Muscle of leg (tissue), 3 donors: ENCODE measurements at regions not wholly inside any gene's neighbourhood (a gene's known extent, or its start where the extent isn't known, plus 50 kb on each side); places are given as distances from the start of the nearest gene placed in this dataset.
"Not testable (repeated sequence)": the region's sequence is repeated elsewhere in the genome, so short reads cannot be mapped to it uniquely, and the experiment has no call there.

ENCODE experiments used
- DNase-seq: peaks from one replicate; pipeline ENCODE4 v3.0.0; 2013
- H3K27ac ChIP-seq: one replicate; pipeline ENCODE4 v1.5.1; 2013; ENCODE audit warnings: mild to moderate bottlenecking, low read length, control low read depth
- H3K27me3 ChIP-seq: one replicate; pipeline ENCODE4 v1.6.1; 2013; ENCODE audit warnings: low read length; ENCODE audit not compliant: control insufficient read depth, insufficient read depth
- H3K36me3 ChIP-seq: one replicate; pipeline ENCODE4 v1.6.1; 2013; ENCODE audit warnings: low read length; ENCODE audit not compliant: control insufficient read depth, insufficient read depth
- H3K4me1 ChIP-seq: one replicate; pipeline ENCODE4 v1.6.1; 2013; ENCODE audit warnings: low read length; ENCODE audit not compliant: control insufficient read depth, insufficient read depth
- H3K4me3 ChIP-seq: one replicate; pipeline ENCODE4 v1.5.1; 2013; ENCODE audit warnings: low read length, control low read depth
- H3K9me3 ChIP-seq: replicated peaks from 2 replicates; pipeline ENCODE4 v1.6.1; 2013; ENCODE audit warnings: low read depth, low read length; ENCODE audit not compliant: control insufficient read depth
- WGBS: methylation state at CpG from one replicate; pipeline ENCODE4 v1.1.5; 2013; ENCODE audit warnings: missing lambda C conversion rate; ENCODE audit not compliant: insufficient coverage; 5-methylcytosine and 5-hydroxymethylcytosine counted together

DNA sequence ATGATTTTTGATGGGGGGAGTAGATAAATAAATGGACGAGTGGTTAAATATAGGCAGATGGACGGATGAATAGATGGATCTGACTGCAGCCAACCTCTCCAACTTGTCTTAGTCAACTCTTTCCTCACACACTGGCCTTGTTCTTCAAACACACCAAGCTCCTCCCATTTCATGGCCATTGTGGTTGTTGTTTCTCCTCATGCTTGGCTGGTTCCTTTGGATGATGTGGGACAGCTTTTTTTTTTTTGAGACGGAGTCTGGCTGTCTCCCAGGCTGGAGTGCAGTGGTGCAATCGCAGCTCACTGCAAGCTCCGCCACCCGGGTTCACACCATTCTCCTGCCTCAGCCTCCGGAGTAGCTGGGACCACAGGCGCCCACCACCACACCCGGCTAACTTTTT is 155.2 kb downstream of the ZNF281 start:
- WGBS, result 70% methylated on average over 3 of the region's 9 CpGs
- not testable (repeated sequence) for H3K9me3 ChIP-seq, H3K27ac ChIP-seq, H3K4me3 ChIP-seq, DNase-seq, H3K36me3 ChIP-seq, H3K4me1 ChIP-seq, H3K27me3 ChIP-seq

DNA sequence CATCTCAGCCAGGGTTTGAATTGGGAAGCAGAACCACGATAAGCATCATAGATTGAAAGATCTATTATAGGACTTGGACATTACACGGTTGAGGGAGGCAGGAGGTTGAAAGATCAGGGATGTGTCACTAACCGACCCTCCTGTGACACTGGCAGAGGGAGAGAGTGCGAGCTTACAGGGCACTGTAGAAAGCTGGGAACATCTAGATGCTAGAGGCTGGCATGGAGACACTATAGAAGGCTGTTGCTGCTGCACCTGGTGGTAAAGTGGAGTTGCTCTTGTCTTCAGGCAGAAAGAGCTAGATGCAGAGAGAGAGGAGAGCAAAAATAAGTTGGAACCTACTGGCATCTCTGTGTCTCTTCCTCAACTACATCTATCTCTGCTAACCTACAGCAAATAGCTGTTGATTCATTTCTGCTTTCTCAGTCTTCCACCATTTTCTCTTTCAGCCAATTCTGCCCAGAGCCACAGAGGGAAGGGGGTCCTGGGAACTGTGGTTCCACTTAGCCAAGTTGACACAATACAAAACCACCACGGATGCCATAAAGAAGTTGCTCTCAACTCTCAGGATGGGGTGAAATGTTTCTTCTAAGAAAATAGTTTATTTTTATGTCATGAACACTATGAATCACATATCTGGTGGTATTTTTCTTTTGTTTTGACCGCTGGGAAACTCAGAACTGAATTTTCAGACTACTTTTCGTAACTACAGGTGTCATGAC is 155.9 kb downstream of the ZNF281 start:
- Histone ChIP-seq H3K4me3 (no peak overlapping the region), H3K27me3 (peaks cover 6% of the 10 kb centered on the region), H3K27ac (no peak overlapping the region), H3K9me3 (no peaks in the 10 kb centered on the region), H3K4me1 (no peaks in the 10 kb centered on the region), H3K36me3 (no peaks in the 10 kb centered on the region)
- WGBS, result 85% methylated on average over 4 of the region's 7 CpGs
- DNase-seq, result no peak

DNA sequence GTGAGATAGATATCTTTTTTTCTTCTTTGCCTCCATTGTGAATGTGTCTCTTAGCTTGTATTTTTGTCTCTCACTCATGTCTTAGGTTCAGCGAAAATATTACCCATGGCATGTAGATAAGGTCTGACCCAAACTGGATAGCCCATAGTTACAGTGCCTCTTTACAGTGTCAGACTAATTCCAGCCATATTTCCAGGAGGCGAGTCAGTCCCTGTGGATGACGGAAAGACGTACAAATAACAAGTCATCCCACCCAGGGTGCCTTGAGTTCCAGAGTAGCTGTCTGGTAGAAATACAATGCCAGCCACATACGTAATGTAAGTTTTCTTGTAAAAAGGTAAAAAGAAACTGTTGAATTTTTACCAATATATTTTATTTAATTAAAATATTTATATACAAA is 157.3 kb downstream of the ZNF281 start:
- no peaks in the 10 kb centered on the region for H3K9me3 ChIP-seq
- whole genome bisulfite sequencing, result no CpG with 5 or more reads among the region's 5 CpGs
- peaks cover under 1% of the 10 kb centered on the region for H3K4me1 ChIP-seq
- DNase-seq, result no peak
- H3K27me3 ChIP-seq, result peaks cover 12% of the 10 kb centered on the region
- H3K27ac ChIP-seq, result no peak overlapping the region
- no peak overlapping the region for H3K4me3 ChIP-seq
- H3K36me3 ChIP-seq, result no peaks in the 10 kb centered on the region

DNA sequence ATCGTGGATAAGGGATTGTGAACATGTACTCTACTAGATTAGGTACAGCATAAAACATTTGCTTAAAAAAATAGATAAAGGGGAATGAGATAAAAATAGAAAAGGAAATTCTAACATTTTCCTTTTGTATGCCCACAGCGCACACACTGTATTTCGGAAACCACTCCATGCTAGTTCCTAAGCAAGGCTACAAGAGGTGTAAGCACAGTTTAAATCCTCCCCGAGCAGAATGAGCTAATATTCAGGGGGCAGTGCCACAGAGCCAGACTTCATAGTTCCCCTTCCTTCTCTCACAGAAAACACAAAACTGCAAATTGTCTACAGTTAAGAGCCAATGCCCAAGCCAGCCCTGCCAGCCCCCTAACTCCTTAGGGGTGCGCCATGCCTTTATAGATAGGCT is 159.4 kb downstream of the ZNF281 start:
- no peaks in the 10 kb centered on the region for H3K36me3 ChIP-seq
- WGBS, result 76% methylated on average over 4 of the region's 5 CpGs
- no peak for DNase-seq
- peaks cover 2% of the 10 kb centered on the region for H3K4me1 ChIP-seq
- peaks cover 15% of the 10 kb centered on the region for H3K27me3 ChIP-seq
- no peaks in the 10 kb centered on the region for H3K9me3 ChIP-seq
- H3K4me3 ChIP-seq, result no peak overlapping the region
- H3K27ac ChIP-seq, result no peak overlapping the region

DNA sequence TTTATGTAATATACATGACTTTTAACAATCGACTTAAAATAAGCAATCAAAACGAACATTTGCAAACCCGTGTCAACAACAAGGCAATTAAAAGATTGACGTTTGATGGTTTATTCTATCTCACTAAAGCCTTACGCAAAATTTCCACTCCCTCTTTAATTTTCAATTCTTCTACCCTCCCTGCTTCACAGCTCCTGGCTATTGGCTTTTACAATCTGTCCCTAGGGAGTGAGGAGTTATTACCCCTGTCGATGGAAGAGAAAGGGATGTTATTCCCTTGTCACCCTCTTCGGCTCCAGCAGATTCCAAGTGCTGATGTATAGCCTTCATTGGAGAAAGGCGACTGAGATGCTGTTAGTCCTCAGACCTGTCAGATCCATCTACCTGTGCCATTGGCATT is 161.3 kb downstream of the ZNF281 start:
- DNase-seq, result no peak
- no peaks in the 10 kb centered on the region for H3K36me3 ChIP-seq
- peaks cover 2% of the 10 kb centered on the region for H3K4me1 ChIP-seq
- H3K27ac ChIP-seq, result no peak overlapping the region
- H3K9me3 ChIP-seq, result no peaks in the 10 kb centered on the region
- H3K4me3 ChIP-seq, result no peak overlapping the region
- H3K27me3 ChIP-seq, result peaks cover 18% of the 10 kb centered on the region
- 65% methylated on average over 5 of the region's 8 CpGs for WGBS

DNA sequence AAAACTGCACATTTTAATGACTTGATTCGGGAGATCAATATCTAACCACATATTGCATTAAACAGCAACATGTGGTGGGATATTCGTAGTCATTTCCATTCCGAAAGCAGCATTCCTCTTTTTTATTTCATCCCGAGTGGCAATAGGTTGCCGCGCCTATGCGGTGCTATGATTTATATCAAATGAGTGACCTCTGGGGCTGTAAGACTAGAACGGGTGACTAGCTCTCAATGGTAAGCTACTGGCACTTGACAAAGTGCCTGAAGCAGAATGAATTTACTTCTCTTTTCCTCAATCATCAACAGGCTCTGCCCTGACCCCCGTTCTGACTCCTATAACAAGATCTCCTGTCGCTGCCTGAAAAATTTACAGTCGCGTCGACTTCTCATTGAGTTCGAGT is 162.3 kb downstream of the ZNF281 start:
- H3K9me3 ChIP-seq, result no peaks in the 10 kb centered on the region
- no peak overlapping the region for H3K27ac ChIP-seq
- no peak overlapping the region for H3K4me3 ChIP-seq
- H3K27me3 ChIP-seq, result peaks cover 18% of the 10 kb centered on the region
- H3K4me1 ChIP-seq, result peaks cover 6% of the 10 kb centered on the region
- WGBS, result 22% methylated on average over 6 of the region's 14 CpGs
- DNase-seq, result no peak
- H3K36me3 ChIP-seq, result no peaks in the 10 kb centered on the region

DNA sequence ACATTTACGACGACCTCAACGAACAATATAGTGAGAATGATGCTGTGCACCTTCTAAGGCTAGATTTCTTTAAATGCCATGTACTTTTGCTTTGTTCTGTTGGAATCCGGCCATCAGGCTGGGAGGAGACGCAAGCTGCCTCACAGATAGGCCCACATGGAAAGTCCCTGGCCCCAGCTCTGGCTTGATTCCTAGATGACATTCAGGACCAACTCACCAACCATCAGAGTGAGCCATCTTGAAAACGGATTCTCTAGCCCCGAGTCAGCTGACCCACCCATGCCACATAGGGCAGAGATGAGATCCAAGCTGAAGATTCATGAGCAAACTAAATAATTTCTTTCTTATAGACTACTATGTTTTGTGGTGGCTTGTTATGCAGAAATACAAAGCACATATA is 164.4 kb downstream of the ZNF281 start:
- no peak overlapping the region for H3K4me3 ChIP-seq
- peaks cover 16% of the 10 kb centered on the region for H3K27me3 ChIP-seq
- H3K36me3 ChIP-seq, result no peaks in the 10 kb centered on the region
- H3K27ac ChIP-seq, result no peak overlapping the region
- 73% methylated on average over 2 of the region's 7 CpGs for WGBS
- H3K4me1 ChIP-seq, result peaks cover 6% of the 10 kb centered on the region
- no peak for DNase-seq
- H3K9me3 ChIP-seq, result no peaks in the 10 kb centered on the region

DNA sequence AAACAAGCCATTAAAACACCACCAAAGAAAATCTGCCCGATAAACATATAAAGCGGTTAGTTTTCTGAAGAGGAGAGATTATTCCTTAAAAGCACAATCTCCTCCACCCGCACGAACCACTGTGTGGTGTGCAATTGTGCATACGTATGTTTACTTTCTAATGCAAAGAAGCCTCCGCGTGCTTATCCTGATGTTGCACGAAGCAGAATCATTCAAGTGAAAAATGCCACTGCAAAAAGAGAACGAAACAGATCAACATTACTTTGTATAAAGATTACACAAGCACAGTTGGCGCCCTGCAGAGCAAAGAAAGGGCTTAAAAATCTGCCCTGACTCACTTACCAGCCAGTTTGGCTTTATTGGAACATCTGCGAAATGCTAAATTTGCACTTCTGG is 166.8 kb downstream of the ZNF281 start:
- H3K27me3 ChIP-seq, result peaks cover 10% of the 10 kb centered on the region

DNA sequence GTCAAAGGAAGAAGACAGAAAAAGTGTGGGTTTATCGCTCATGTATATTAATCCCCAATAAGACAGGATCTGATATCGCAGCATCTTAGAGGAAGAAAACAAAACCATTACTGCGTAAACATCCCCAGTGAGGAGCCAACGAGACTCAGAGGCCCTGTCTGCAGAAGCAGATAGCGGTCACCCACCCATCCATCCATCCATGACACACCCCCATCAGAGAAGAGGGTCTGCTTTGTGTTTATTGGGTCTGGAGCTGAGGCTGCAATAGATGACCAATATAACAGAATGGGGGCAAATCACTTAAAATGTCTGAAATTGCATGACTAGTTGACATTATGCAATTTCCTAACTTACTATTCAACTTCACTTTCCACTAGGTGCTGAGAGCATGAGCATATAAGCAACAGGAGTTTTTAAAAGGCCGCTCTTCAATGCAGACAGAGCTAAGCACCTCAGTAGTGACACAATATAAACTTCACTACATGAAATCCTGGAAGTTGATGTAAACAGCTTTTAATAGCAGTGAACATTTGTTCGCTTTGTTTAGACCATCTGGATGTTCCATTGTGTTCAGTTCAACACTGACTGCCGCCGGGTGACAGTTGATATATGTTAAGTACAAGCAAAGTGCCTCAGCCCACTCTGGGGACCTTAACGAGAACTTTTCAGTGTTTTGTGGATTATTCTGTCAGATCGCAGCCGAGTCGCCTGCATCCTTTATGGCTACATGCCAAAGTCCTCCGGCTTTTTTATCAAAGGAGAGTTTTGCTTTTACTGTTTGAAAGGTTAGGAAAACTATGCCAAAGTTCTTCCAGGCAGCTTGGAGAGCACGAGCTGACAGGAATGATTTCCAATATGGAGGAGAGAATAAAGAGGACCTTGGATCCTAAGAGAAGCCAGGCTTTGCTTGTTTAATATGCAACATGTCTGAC is 167.5 kb downstream of the ZNF281 start:
- DNase-seq, result peak; percentile 76
- Histone ChIP-seq H3K9me3 (no peaks in the 10 kb centered on the region), H3K4me1 (peaks cover 5% of the 10 kb centered on the region), H3K36me3 (no peaks in the 10 kb centered on the region), H3K27ac (peak overlapping the region; percentile 79), H3K4me3 (no peak overlapping the region), H3K27me3 (peaks cover 5% of the 10 kb centered on the region)
- 11% methylated on average over 8 of the region's 15 CpGs for WGBS

More for the DNA sequence above, 166.8 kb downstream of the ZNF281 start:
- Histone ChIP-seq H3K9me3 (no peaks in the 10 kb centered on the region), H3K4me1 (peaks cover 6% of the 10 kb centered on the region), H3K27ac (peak overlapping the region; percentile 64), H3K4me3 (no peak overlapping the region), H3K36me3 (no peaks in the 10 kb centered on the region)
- no peak for DNase-seq
- 29% methylated on average over 4 of the region's 11 CpGs for WGBS

DNA sequence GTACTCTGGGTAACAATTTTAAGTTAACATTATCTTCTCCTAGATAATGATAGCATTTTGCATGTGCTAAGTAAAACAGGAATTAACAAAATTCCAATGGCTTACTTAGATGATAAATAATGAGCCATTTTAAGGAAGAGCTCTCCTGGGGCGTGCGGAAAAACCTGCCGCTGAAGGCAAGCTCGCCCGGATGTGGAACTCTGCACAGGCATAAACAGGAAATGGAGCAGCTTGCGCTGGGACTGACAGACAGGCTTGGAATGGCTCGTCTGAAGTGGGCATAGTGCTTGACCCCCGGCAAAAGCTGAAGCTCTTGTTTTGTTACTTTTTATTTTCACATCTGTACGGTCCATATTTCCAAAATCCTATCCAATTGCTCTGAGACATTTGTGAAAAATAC is 169.2 kb downstream of the ZNF281 start:
- Histone ChIP-seq H3K9me3 (no peaks in the 10 kb centered on the region), H3K27me3 (peaks cover 5% of the 10 kb centered on the region), H3K27ac (peak overlapping the region; percentile 11), H3K4me3 (no peak overlapping the region), H3K36me3 (no peaks in the 10 kb centered on the region), H3K4me1 (peaks cover 5% of the 10 kb centered on the region)
- peak; percentile 37 for DNase-seq
- WGBS, result 30% methylated on average over 9 of the region's 9 CpGs
